ENCODE measurements at regions not wholly inside any gene's neighbourhood (a gene's known extent, or its start where the extent isn't known, plus 50 kb on each side); places are given as distances from the start of the nearest gene placed in this dataset.
A peak's percentile ranks its signal among the peaks of the same experiment; 100 is the strongest.

DNA sequence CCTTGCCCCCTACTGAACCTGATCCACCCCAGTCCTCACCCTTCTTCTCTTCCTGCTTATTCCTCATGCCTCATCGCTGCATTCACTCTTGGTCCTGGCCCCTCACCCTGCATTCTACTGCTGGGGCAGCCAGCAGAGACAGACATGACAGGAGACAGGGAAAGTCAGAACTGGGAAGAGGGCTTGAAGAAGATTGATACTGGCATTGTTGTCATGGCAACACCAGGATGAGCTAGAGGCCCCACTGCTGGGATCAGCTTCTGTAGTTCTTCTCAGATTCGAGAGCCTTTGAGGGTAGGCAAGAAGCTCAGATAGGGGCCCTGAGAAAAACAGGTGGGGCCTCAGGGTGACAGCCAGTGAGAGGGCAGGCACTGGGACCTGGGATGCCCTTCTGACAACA, 264.3 kb downstream of the MIAT start:
- Histone ChIP-seq H3K4me3 (ENCODE audit: low read length in 2 of 2) (no peak overlapping the region), H3K27me3 (ENCODE audit: control insufficient read depth in 2 of 2, insufficient read depth in 1 of 2, low read length in 1 of 2) (no peaks in the 10 kb centered on the region), H3K4me1 (ENCODE audit: control insufficient read depth in 2 of 2, insufficient read depth in 2 of 2, low read length in 2 of 2) (no peaks in the 10 kb centered on the region), H3K9me3 (ENCODE audit: control insufficient read depth in 2 of 2, insufficient read depth in 1 of 2, low read length in 1 of 2) (no peaks in the 10 kb centered on the region), H3K36me3 (ENCODE audit: control insufficient read depth in 2 of 2, insufficient read depth in 2 of 2, low read length in 1 of 2) (no peaks in the 10 kb centered on the region), H3K27ac (ENCODE audit: low read depth in 1 of 2, low read length in 1 of 2) (no peak overlapping the region)
- DNase-seq (ENCODE audit: low read depth in 6 of 9, low spot score in 9 of 9): no peak
- 67% methylated on average over 2 of the region's 2 CpGs for WGBS

GRCh38 chr22:26922806-26923205, 265.4 kb downstream of the MIAT start:
- Histone ChIP-seq H3K9me3 (ENCODE audit: control insufficient read depth in 2 of 2, insufficient read depth in 1 of 2, low read length in 1 of 2) (no peaks in the 10 kb centered on the region), H3K27ac (ENCODE audit: low read depth in 1 of 2, low read length in 1 of 2) (no peak overlapping the region), H3K4me1 (ENCODE audit: control insufficient read depth in 2 of 2, insufficient read depth in 2 of 2, low read length in 2 of 2) (no peaks in the 10 kb centered on the region), H3K4me3 (ENCODE audit: low read length in 2 of 2) (no peak overlapping the region), H3K36me3 (ENCODE audit: control insufficient read depth in 2 of 2, insufficient read depth in 2 of 2, low read length in 1 of 2) (no peaks in the 10 kb centered on the region), H3K27me3 (ENCODE audit: control insufficient read depth in 2 of 2, insufficient read depth in 1 of 2, low read length in 1 of 2) (no peaks in the 10 kb centered on the region)
- peak in 4 of 9 donors; percentile 3 to 13 (median 8) for DNase-seq (ENCODE audit: low read depth in 6 of 9, low spot score in 9 of 9)
- 29% methylated on average over 5 of the region's 5 CpGs for WGBS

DNA sequence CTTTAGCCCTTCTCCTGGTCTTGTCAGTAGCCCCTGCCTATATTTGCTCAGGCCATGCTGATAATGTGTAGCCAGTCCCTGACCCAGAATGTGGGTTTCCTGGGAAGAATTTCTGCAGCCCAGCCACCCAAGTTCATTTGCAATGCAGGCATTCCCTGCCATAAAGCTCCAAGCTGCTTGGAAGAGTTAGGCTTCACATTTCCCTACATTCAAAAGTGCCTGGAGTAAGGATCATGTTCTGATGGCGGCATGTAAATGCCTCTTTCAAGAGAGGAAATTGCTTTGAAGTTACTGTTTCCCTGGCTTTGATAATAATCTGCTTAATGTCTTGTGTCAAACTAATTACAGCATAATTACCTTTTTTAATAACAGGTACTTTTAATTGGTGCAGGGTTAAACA, 266.1 kb downstream of the MIAT start:
- 26% methylated on average over 1 of the region's 1 CpG for WGBS
- no peaks in the 10 kb centered on the region for H3K9me3 ChIP-seq (ENCODE audit: control insufficient read depth in 2 of 2, insufficient read depth in 1 of 2, low read length in 1 of 2)
- DNase-seq (ENCODE audit: low read depth in 6 of 9, low spot score in 9 of 9): no peak
- no peaks in the 10 kb centered on the region for H3K27me3 ChIP-seq (ENCODE audit: control insufficient read depth in 2 of 2, insufficient read depth in 1 of 2, low read length in 1 of 2)
- H3K27ac ChIP-seq (ENCODE audit: low read depth in 1 of 2, low read length in 1 of 2): no peak overlapping the region
- H3K4me1 ChIP-seq (ENCODE audit: control insufficient read depth in 2 of 2, insufficient read depth in 2 of 2, low read length in 2 of 2): no peaks in the 10 kb centered on the region
- H3K4me3 ChIP-seq (ENCODE audit: low read length in 2 of 2): no peak overlapping the region
- no peaks in the 10 kb centered on the region for H3K36me3 ChIP-seq (ENCODE audit: control insufficient read depth in 2 of 2, insufficient read depth in 2 of 2, low read length in 1 of 2)

- WGBS: 85% methylated on average over 6 of the region's 6 CpGs
- H3K27ac ChIP-seq (ENCODE audit: low read depth in 1 of 2, low read length in 1 of 2): no peak overlapping the region
- H3K36me3 ChIP-seq (ENCODE audit: control insufficient read depth in 2 of 2, insufficient read depth in 2 of 2, low read length in 1 of 2): no peaks in the 10 kb centered on the region
- no peaks in the 10 kb centered on the region for H3K27me3 ChIP-seq (ENCODE audit: control insufficient read depth in 2 of 2, insufficient read depth in 1 of 2, low read length in 1 of 2)
- no peaks in the 10 kb centered on the region for H3K4me1 ChIP-seq (ENCODE audit: control insufficient read depth in 2 of 2, insufficient read depth in 2 of 2, low read length in 2 of 2)
- no peak overlapping the region for H3K4me3 ChIP-seq (ENCODE audit: low read length in 2 of 2)
- no peak for DNase-seq (ENCODE audit: low read depth in 6 of 9, low spot score in 9 of 9)
- no peaks in the 10 kb centered on the region for H3K9me3 ChIP-seq (ENCODE audit: control insufficient read depth in 2 of 2, insufficient read depth in 1 of 2, low read length in 1 of 2)
These were observed 270.4 kb downstream of the MIAT start for GRCh38 chr22:26927821-26928220.

DNA sequence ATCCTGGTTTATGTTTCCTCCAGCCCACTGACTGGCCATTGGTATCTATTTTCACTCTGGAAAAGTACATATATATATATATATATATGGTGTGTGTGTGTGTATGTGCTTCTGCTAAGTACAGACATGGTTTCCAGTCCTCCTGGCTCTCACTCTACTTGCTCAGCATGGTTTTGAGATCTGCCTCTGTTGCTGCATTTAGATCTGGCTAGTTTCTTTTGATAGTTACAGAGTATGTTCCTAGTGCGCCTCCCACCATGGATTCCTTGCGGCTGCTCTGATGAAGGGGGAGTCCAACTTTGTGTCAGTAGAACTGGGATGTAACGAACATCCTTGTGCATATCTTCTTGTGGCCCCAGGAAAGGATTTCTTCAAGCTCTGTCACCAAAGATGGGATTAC, 274.1 kb downstream of the MIAT start:
- Histone ChIP-seq H3K9me3 (ENCODE audit: control insufficient read depth in 2 of 2, insufficient read depth in 1 of 2, low read length in 1 of 2) (no peaks in the 10 kb centered on the region), H3K36me3 (ENCODE audit: control insufficient read depth in 2 of 2, insufficient read depth in 2 of 2, low read length in 1 of 2) (no peaks in the 10 kb centered on the region), H3K4me3 (ENCODE audit: low read length in 2 of 2) (no peak overlapping the region), H3K27me3 (ENCODE audit: control insufficient read depth in 2 of 2, insufficient read depth in 1 of 2, low read length in 1 of 2) (no peaks in the 10 kb centered on the region), H3K4me1 (ENCODE audit: control insufficient read depth in 2 of 2, insufficient read depth in 2 of 2, low read length in 2 of 2) (no peaks in the 10 kb centered on the region), H3K27ac (ENCODE audit: low read depth in 1 of 2, low read length in 1 of 2) (no peak overlapping the region)
- WGBS: 98% methylated on average over 3 of the region's 3 CpGs
- DNase-seq (ENCODE audit: low read depth in 6 of 9, low spot score in 9 of 9): no peak

- WGBS: 92% methylated on average over 8 of the region's 8 CpGs
- Histone ChIP-seq H3K36me3 (ENCODE audit: control insufficient read depth in 2 of 2, insufficient read depth in 2 of 2, low read length in 1 of 2) (no peaks in the 10 kb centered on the region), H3K4me3 (ENCODE audit: low read length in 2 of 2) (no peak overlapping the region), H3K27ac (ENCODE audit: low read depth in 1 of 2, low read length in 1 of 2) (no peak overlapping the region), H3K27me3 (ENCODE audit: control insufficient read depth in 2 of 2, insufficient read depth in 1 of 2, low read length in 1 of 2) (no peaks in the 10 kb centered on the region), H3K9me3 (ENCODE audit: control insufficient read depth in 2 of 2, insufficient read depth in 1 of 2, low read length in 1 of 2) (no peaks in the 10 kb centered on the region), H3K4me1 (ENCODE audit: control insufficient read depth in 2 of 2, insufficient read depth in 2 of 2, low read length in 2 of 2) (no peaks in the 10 kb centered on the region)
- no peak for DNase-seq (ENCODE audit: low read depth in 6 of 9, low spot score in 9 of 9)
These were observed 275.8 kb downstream of the MIAT start for GRCh38 chr22:26933105-26933590.

- DNase-seq (ENCODE audit: low read depth in 6 of 9, low spot score in 9 of 9): no peak
These were observed 279.8 kb downstream of the MIAT start for GRCh38 chr22:26937213-26937612.

GRCh38 chr22:26939466-26939865, 282.1 kb downstream of the MIAT start:
- Histone ChIP-seq H3K36me3 (ENCODE audit: control insufficient read depth in 2 of 2, insufficient read depth in 2 of 2, low read length in 1 of 2) (no peaks in the 10 kb centered on the region), H3K27me3 (ENCODE audit: control insufficient read depth in 2 of 2, insufficient read depth in 1 of 2, low read length in 1 of 2) (no peaks in the 10 kb centered on the region), H3K27ac (ENCODE audit: low read depth in 1 of 2, low read length in 1 of 2) (no peak overlapping the region), H3K4me1 (ENCODE audit: control insufficient read depth in 2 of 2, insufficient read depth in 2 of 2, low read length in 2 of 2) (no peaks in the 10 kb centered on the region), H3K4me3 (ENCODE audit: low read length in 2 of 2) (no peak overlapping the region), H3K9me3 (ENCODE audit: control insufficient read depth in 2 of 2, insufficient read depth in 1 of 2, low read length in 1 of 2) (no peaks in the 10 kb centered on the region)
- DNase-seq (ENCODE audit: low read depth in 6 of 9, low spot score in 9 of 9): no peak
- 38% methylated on average over 5 of the region's 5 CpGs for WGBS

More at GRCh38 chr22:26937213-26937612, 279.8 kb downstream of the MIAT start:
- no peak overlapping the region for H3K27ac ChIP-seq (ENCODE audit: low read depth in 1 of 2, low read length in 1 of 2)
- H3K36me3 ChIP-seq (ENCODE audit: control insufficient read depth in 2 of 2, insufficient read depth in 2 of 2, low read length in 1 of 2): no peaks in the 10 kb centered on the region
- H3K4me3 ChIP-seq (ENCODE audit: low read length in 2 of 2): no peak overlapping the region
- H3K4me1 ChIP-seq (ENCODE audit: control insufficient read depth in 2 of 2, insufficient read depth in 2 of 2, low read length in 2 of 2): no peaks in the 10 kb centered on the region
- H3K27me3 ChIP-seq (ENCODE audit: control insufficient read depth in 2 of 2, insufficient read depth in 1 of 2, low read length in 1 of 2): no peaks in the 10 kb centered on the region
- H3K9me3 ChIP-seq (ENCODE audit: control insufficient read depth in 2 of 2, insufficient read depth in 1 of 2, low read length in 1 of 2): no peaks in the 10 kb centered on the region
- whole genome bisulfite sequencing: 92% methylated on average over 5 of the region's 5 CpGs

- Histone ChIP-seq H3K27ac (ENCODE audit: low read depth in 1 of 2, low read length in 1 of 2) (no peak overlapping the region), H3K9me3 (ENCODE audit: control insufficient read depth in 2 of 2, insufficient read depth in 1 of 2, low read length in 1 of 2) (no peaks in the 10 kb centered on the region), H3K27me3 (ENCODE audit: control insufficient read depth in 2 of 2, insufficient read depth in 1 of 2, low read length in 1 of 2) (no peaks in the 10 kb centered on the region), H3K4me3 (ENCODE audit: low read length in 2 of 2) (no peak overlapping the region), H3K36me3 (ENCODE audit: control insufficient read depth in 2 of 2, insufficient read depth in 2 of 2, low read length in 1 of 2) (no peaks in the 10 kb centered on the region), H3K4me1 (ENCODE audit: control insufficient read depth in 2 of 2, insufficient read depth in 2 of 2, low read length in 2 of 2) (no peaks in the 10 kb centered on the region)
- 78% methylated on average over 14 of the region's 14 CpGs for WGBS
- DNase-seq (ENCODE audit: low read depth in 6 of 9, low spot score in 9 of 9): no peak
These were observed 284.7 kb downstream of the MIAT start for GRCh38 chr22:26941896-26942636.
